ENCODE measurements at regions not wholly inside any gene's neighbourhood (a gene's known extent, or its start where the extent isn't known, plus 50 kb on each side); places are given as distances from the start of the nearest gene placed in this dataset.

DNA sequence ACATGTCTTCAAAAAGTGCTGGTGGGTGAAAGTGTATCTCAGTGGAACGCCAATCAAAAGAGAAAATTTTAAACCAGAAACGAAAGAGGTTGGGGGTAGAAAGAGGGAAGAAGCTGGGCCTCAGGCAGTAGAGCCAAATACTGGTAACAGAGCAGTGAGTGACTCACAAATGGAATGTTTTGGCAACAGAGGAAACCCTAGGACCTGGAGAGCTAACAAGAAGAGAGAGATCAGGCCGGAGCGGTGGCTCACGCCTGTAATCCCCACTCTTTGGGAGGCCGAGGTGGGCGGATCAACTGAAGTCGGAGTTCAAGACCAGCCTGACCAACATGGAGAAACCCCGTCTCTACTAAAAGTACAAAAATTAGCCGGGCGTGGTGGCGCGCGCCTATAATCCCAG lies 450.8 kb upstream of the NAALADL2 start:
- 85% methylated on average over 14 of the region's 14 CpGs for WGBS
- no peak overlapping the region for H3K14ac ChIP-seq (ENCODE audit: low read length in 2 of 2)
- no peak overlapping the region for H2BK12ac ChIP-seq (ENCODE audit: low read length in 2 of 2)
- no peak overlapping the region for H4K8ac ChIP-seq (ENCODE audit: low read length)
- H2BK5ac ChIP-seq (ENCODE audit: low read depth, low read length, poor library complexity, severe bottlenecking): no peak overlapping the region
- no peak overlapping the region for H3K4me3 ChIP-seq (ENCODE audit: insufficient read depth in 1 of 2, low read depth in 1 of 2, low read length in 2 of 2)
- H3K4ac ChIP-seq (ENCODE audit: low read depth in 1 of 2, low read length in 2 of 2): no peak overlapping the region
- H2BK15ac ChIP-seq (ENCODE audit: low read depth, poor library complexity, severe bottlenecking): no peak overlapping the region
- H3K18ac ChIP-seq (ENCODE audit: low read depth in 1 of 2, low read length in 2 of 2): no peak overlapping the region
- no peak overlapping the region for H3K27ac ChIP-seq (ENCODE audit: low read length, poor library complexity, severe bottlenecking)
- H3K4me1 ChIP-seq (ENCODE audit: control insufficient read depth, insufficient read depth, low read depth, low read length): no peaks in the 10 kb centered on the region
- H2BK120ac ChIP-seq (ENCODE audit: low read depth, low read length): no peak overlapping the region
- no peak overlapping the region for H3K9ac ChIP-seq (ENCODE audit: low read length)
- H3K9me3 ChIP-seq (ENCODE audit: control insufficient read depth, low read length): no peaks in the 10 kb centered on the region
- no peak overlapping the region for H2AK5ac ChIP-seq (ENCODE audit: low read length, severe bottlenecking)
- H3K4me2 ChIP-seq (ENCODE audit: low read length, poor library complexity, severe bottlenecking): no peak overlapping the region
- no peak overlapping the region for H3K23ac ChIP-seq (ENCODE audit: low read length in 2 of 2)
- DNase-seq: peak; percentile 6
- H2AFZ ChIP-seq (ENCODE audit: low read depth, low read length): no peak overlapping the region
- H3K36me3 ChIP-seq (ENCODE audit: control insufficient read depth in 1 of 2, insufficient read depth in 2 of 2, low read depth in 1 of 2, low read length in 2 of 2): no peaks in the 10 kb centered on the region
- H3K79me1 ChIP-seq (replicated peaks; ENCODE audit: low read length, poor library complexity, severe bottlenecking): no peaks in the 10 kb centered on the region
- no peaks in the 10 kb centered on the region for H3K27me3 ChIP-seq (ENCODE audit: control insufficient read depth in 1 of 2, insufficient read depth in 1 of 2, low read length in 2 of 2)
- no peak overlapping the region for H4K91ac ChIP-seq (ENCODE audit: low read length)

DNA sequence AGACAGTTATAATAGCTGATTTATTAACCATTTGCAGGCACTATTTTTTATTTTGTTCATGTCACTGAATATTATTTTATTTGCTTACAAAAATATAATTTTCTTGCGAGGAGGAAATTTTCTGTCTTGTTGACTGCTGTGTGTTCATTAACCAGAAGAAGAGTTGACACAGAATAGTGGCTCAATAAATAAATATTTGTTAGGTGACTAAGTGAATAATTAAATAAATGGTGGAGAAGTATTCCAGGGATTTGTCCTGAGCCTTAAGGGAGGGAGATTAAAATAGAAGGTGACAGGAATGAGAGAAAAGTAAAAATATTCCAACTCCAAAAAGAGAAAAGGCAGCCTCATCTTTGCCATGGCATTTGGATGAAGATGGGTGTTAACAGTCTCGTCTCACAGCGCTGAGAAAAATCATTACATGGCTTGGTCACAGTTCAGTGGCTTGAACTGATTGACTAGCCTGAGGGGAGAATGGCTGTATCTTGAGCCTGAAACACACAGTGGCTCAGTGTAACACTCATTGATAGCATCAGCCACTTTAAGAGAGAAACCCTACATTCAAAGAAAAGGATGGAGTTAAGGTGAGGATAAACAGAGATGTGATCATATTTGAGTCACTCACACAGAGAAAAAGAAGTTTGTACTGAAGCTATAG lies 449.9 kb upstream of the NAALADL2 start:
- DNase-seq: no peak
- Histone ChIP-seq H4K8ac (ENCODE audit: low read length) (no peak overlapping the region), H3K4me2 (ENCODE audit: low read length, poor library complexity, severe bottlenecking) (no peak overlapping the region), H3K27ac (ENCODE audit: low read length, poor library complexity, severe bottlenecking) (no peak overlapping the region), H2AFZ (ENCODE audit: low read depth, low read length) (no peak overlapping the region), H3K9me3 (ENCODE audit: control insufficient read depth, low read length) (no peaks in the 10 kb centered on the region), H3K4ac (ENCODE audit: low read depth in 1 of 2, low read length in 2 of 2) (no peak overlapping the region), H3K4me1 (ENCODE audit: control insufficient read depth, insufficient read depth, low read depth, low read length) (no peaks in the 10 kb centered on the region), H2BK12ac (ENCODE audit: low read length in 2 of 2) (no peak overlapping the region), H2BK5ac (ENCODE audit: low read depth, low read length, poor library complexity, severe bottlenecking) (no peak overlapping the region), H3K9ac (ENCODE audit: low read length) (no peak overlapping the region), H3K27me3 (ENCODE audit: control insufficient read depth in 1 of 2, insufficient read depth in 1 of 2, low read length in 2 of 2) (no peaks in the 10 kb centered on the region), H3K36me3 (ENCODE audit: control insufficient read depth in 1 of 2, insufficient read depth in 2 of 2, low read depth in 1 of 2, low read length in 2 of 2) (no peaks in the 10 kb centered on the region), H3K79me1 (replicated peaks; ENCODE audit: low read length, poor library complexity, severe bottlenecking) (no peaks in the 10 kb centered on the region), H2BK15ac (ENCODE audit: low read depth, poor library complexity, severe bottlenecking) (no peak overlapping the region), H3K14ac (ENCODE audit: low read length in 2 of 2) (no peak overlapping the region), H2BK120ac (ENCODE audit: low read depth, low read length) (no peak overlapping the region), H4K91ac (ENCODE audit: low read length) (no peak overlapping the region), H3K23ac (ENCODE audit: low read length in 2 of 2) (no peak overlapping the region), H3K4me3 (ENCODE audit: insufficient read depth in 1 of 2, low read depth in 1 of 2, low read length in 2 of 2) (no peak overlapping the region), H3K18ac (ENCODE audit: low read depth in 1 of 2, low read length in 2 of 2) (no peak overlapping the region), H2AK5ac (ENCODE audit: low read length, severe bottlenecking) (no peak overlapping the region)
- 93% methylated on average over 2 of the region's 3 CpGs for WGBS

DNA sequence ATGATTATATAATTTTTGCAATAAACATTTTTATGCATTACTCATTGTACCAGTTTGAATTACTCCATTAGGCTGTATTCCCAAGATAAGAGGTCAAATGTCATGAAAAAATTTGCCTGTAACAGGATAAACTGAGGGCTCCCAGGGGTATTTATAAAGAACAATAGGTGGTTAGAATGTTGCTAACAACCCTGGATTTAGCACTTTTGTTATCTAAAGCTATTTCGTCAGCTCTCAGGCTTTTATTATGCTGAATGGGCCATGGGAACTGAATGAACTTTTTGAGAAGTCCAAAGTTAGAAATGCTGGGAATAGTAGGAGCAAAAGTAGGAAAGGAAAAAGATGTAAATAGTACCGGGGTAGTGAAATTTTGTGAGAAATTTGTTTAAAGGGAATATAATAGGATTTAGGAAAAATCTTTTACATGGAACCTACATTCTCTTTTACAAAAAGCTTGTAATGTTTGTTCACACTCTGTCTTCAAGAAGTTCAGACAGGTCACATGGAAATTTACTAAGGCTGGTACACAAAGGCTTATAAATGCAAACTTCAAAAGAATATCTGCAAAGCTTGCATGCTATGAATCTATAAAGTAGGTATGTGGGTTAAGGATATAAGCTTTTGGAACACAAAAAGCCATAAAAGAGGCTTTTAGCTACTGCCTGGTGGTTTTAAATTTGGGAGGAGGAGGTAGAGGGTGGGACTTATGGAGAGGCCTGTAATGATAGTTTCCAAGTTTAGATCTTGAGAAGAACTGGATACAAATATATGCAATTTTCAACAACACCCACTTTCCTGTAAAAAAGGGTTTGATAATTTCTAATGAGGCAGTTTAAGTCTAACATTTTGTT lies 445.8 kb upstream of the NAALADL2 start:
- H2AK5ac ChIP-seq (ENCODE audit: low read length, severe bottlenecking): no peak overlapping the region
- H4K91ac ChIP-seq (ENCODE audit: low read length): no peak overlapping the region
- H3K36me3 ChIP-seq (ENCODE audit: control insufficient read depth in 1 of 2, insufficient read depth in 2 of 2, low read depth in 1 of 2, low read length in 2 of 2): no peaks in the 10 kb centered on the region
- no peaks in the 10 kb centered on the region for H3K79me1 ChIP-seq (replicated peaks; ENCODE audit: low read length, poor library complexity, severe bottlenecking)
- 50% methylated on average over 2 of the region's 2 CpGs for WGBS
- H3K4me1 ChIP-seq (ENCODE audit: control insufficient read depth, insufficient read depth, low read depth, low read length): no peaks in the 10 kb centered on the region
- H3K14ac ChIP-seq (ENCODE audit: low read length in 2 of 2): no peak overlapping the region
- H2BK5ac ChIP-seq (ENCODE audit: low read depth, low read length, poor library complexity, severe bottlenecking): no peak overlapping the region
- no peak overlapping the region for H3K4ac ChIP-seq (ENCODE audit: low read depth in 1 of 2, low read length in 2 of 2)
- H3K27me3 ChIP-seq (ENCODE audit: control insufficient read depth in 1 of 2, insufficient read depth in 1 of 2, low read length in 2 of 2): no peaks in the 10 kb centered on the region
- H3K18ac ChIP-seq (ENCODE audit: low read depth in 1 of 2, low read length in 2 of 2): no peak overlapping the region
- H3K27ac ChIP-seq (ENCODE audit: low read length, poor library complexity, severe bottlenecking): no peak overlapping the region
- H2BK12ac ChIP-seq (ENCODE audit: low read length in 2 of 2): no peak overlapping the region
- H4K8ac ChIP-seq (ENCODE audit: low read length): no peak overlapping the region
- no peak overlapping the region for H3K9ac ChIP-seq (ENCODE audit: low read length)
- H2BK15ac ChIP-seq (ENCODE audit: low read depth, poor library complexity, severe bottlenecking): no peak overlapping the region
- H3K4me2 ChIP-seq (ENCODE audit: low read length, poor library complexity, severe bottlenecking): no peak overlapping the region
- no peak for DNase-seq
- H3K23ac ChIP-seq (ENCODE audit: low read length in 2 of 2): no peak overlapping the region
- no peak overlapping the region for H2AFZ ChIP-seq (ENCODE audit: low read depth, low read length)
- H3K4me3 ChIP-seq (ENCODE audit: insufficient read depth in 1 of 2, low read depth in 1 of 2, low read length in 2 of 2): no peak overlapping the region
- no peaks in the 10 kb centered on the region for H3K9me3 ChIP-seq (ENCODE audit: control insufficient read depth, low read length)
- H2BK120ac ChIP-seq (ENCODE audit: low read depth, low read length): no peak overlapping the region

DNA sequence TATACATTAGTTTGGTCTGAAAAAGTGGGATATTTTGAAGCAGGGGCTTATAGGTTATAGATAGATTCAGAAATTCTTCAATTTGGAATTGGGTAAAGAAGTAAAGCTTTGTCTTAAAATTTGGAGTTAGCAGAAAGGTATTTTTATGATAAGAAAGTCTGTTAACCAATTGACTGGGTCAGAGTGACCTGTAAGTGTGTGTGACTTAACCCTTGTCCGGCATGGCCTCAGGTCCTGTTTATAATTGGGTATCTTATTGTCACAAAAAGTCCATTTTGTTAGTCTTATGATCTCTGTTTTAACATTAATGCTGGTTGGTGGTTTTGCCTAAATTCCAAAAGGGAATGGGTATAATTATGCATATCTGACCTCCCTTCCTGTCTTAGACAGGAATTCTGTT lies 444.2 kb upstream of the NAALADL2 start:
- Histone ChIP-seq H3K4ac (ENCODE audit: low read depth in 1 of 2, low read length in 2 of 2) (no peak overlapping the region), H3K23ac (ENCODE audit: low read length in 2 of 2) (no peak overlapping the region), H4K91ac (ENCODE audit: low read length) (no peak overlapping the region), H2BK5ac (ENCODE audit: low read depth, low read length, poor library complexity, severe bottlenecking) (no peak overlapping the region), H2AFZ (ENCODE audit: low read depth, low read length) (no peak overlapping the region), H3K27ac (ENCODE audit: low read length, poor library complexity, severe bottlenecking) (no peak overlapping the region), H2BK12ac (ENCODE audit: low read length in 2 of 2) (no peak overlapping the region), H3K9me3 (ENCODE audit: control insufficient read depth, low read length) (no peaks in the 10 kb centered on the region), H2BK120ac (ENCODE audit: low read depth, low read length) (no peak overlapping the region), H3K4me3 (ENCODE audit: insufficient read depth in 1 of 2, low read depth in 1 of 2, low read length in 2 of 2) (no peak overlapping the region), H2AK5ac (ENCODE audit: low read length, severe bottlenecking) (no peak overlapping the region), H3K4me1 (ENCODE audit: control insufficient read depth, insufficient read depth, low read depth, low read length) (no peaks in the 10 kb centered on the region), H3K18ac (ENCODE audit: low read depth in 1 of 2, low read length in 2 of 2) (no peak overlapping the region), H3K27me3 (ENCODE audit: control insufficient read depth in 1 of 2, insufficient read depth in 1 of 2, low read length in 2 of 2) (no peaks in the 10 kb centered on the region), H3K4me2 (ENCODE audit: low read length, poor library complexity, severe bottlenecking) (no peak overlapping the region), H3K79me1 (replicated peaks; ENCODE audit: low read length, poor library complexity, severe bottlenecking) (no peaks in the 10 kb centered on the region), H4K8ac (ENCODE audit: low read length) (no peak overlapping the region), H2BK15ac (ENCODE audit: low read depth, poor library complexity, severe bottlenecking) (no peak overlapping the region), H3K36me3 (ENCODE audit: control insufficient read depth in 1 of 2, insufficient read depth in 2 of 2, low read depth in 1 of 2, low read length in 2 of 2) (no peaks in the 10 kb centered on the region), H3K9ac (ENCODE audit: low read length) (no peak overlapping the region), H3K14ac (ENCODE audit: low read length in 2 of 2) (no peak overlapping the region)
- 95% methylated on average over 1 of the region's 1 CpG for WGBS
- no peak for DNase-seq

All from mesenchymal stem cell (in vitro differentiated cells and primary cell).